Endothelial cell of umbilical vein (primary cell): ENCODE measurements at regions not wholly inside any gene's neighbourhood (a gene's known extent, or its start where the extent isn't known, plus 50 kb on each side); places are given as distances from the start of the nearest gene placed in this dataset.

Source experiments
- BruUV-seq: library from RNA; stranded (reverse); fragments of 400-500 nt; replicated peaks from 2 replicates; lab custom pipeline; 2021; lab: Mats Ljungman, UMichigan
- CTCF ChIA-PET: fragments of 300-600, 350-600 bp; sonication (Branson Sonifier 250); formaldehyde crosslinking; loops from one replicate; lab custom pipeline; 2021; ENCODE audit warnings: antibody characterized with exemption, inconsistent platforms; lab: Charles Lee
- POLR2A ChIA-PET: fragments of 300-600, 350-600 bp; sonication (Branson Sonifier 250); formaldehyde crosslinking; loops from one replicate; lab custom pipeline; 2021; ENCODE audit warnings: antibody characterized with exemption, inconsistent platforms; lab: Charles Lee
- DNase-seq: peaks from one replicate; pipeline ENCODE4 v3.0.0-alpha.2; 2011; ENCODE audit warnings: low read depth, low spot score
- FAIRE-seq: peaks from 2 replicates; lab custom pipeline; 2011; peaks lifted over from hg19 to GRCh38; lab: Jason Lieb, UNC
- H2AFZ ChIP-seq: 2 replicates; pipeline ENCODE4 v1.6.0; 2012; ENCODE audit warnings: low read depth, low read length, control low read depth, inconsistent platforms
- H3K27ac ChIP-seq: 2 replicates; pipeline ENCODE4 v1.5.1; 2011; ENCODE audit warnings: low read depth, mild to moderate bottlenecking, control low read depth, low read length, moderate library complexity; ENCODE audit not compliant: insufficient read depth
- H3K27me3 ChIP-seq, 2 experiments: 2 replicates each; pipeline versions ENCODE4 v1.6.0 to v1.6.1; 2011; ENCODE audit warnings: low read length in 2 of 2, mixed read lengths in 1 of 2; ENCODE audit not compliant: control insufficient read depth in 2 of 2, insufficient read depth in 2 of 2
- H3K36me3 ChIP-seq, 2 experiments: 2 replicates in 1 of 2; 3 replicates in 1 of 2; pipeline ENCODE4 v1.5.1; 2011; ENCODE audit warnings: low read length in 2 of 2, mild to moderate bottlenecking in 1 of 2, moderate library complexity in 1 of 2; ENCODE audit not compliant: control insufficient read depth in 2 of 2, insufficient read depth in 2 of 2; ENCODE audit errors: extremely low read depth in 1 of 2
- H3K4me1 ChIP-seq: 3 replicates; pipeline ENCODE4 v1.5.1; 2011; ENCODE audit warnings: mild to moderate bottlenecking, low read length; ENCODE audit not compliant: control insufficient read depth, insufficient read depth; ENCODE audit errors: extremely low read depth
- H3K4me2 ChIP-seq: 2 replicates; pipeline ENCODE4 v1.6.1; 2011; ENCODE audit warnings: low read length, control low read depth, mixed read lengths; ENCODE audit not compliant: insufficient read depth
- H3K4me3 ChIP-seq, 3 experiments: fragments of 200-600 bp in 1 of 3; sonication (generic), shearing (Covaris generic) in 1 of 3; replicated peaks in 1 of 3; 2 replicates each; pipeline ENCODE4 v1.5.1; 2011 to 2016; ENCODE audit warnings: control low read depth in 3 of 3, low read length in 3 of 3, mild to moderate bottlenecking in 2 of 3, inconsistent platforms in 1 of 3, low read depth in 1 of 3, moderate library complexity in 1 of 3; ENCODE audit not compliant: insufficient read depth in 1 of 3
- H3K79me2 ChIP-seq: 2 replicates; pipeline ENCODE4 v1.6.0; 2012; ENCODE audit warnings: low read length, inconsistent platforms; ENCODE audit not compliant: control insufficient read depth, insufficient read depth
- H3K9ac ChIP-seq: replicated peaks from 2 replicates; pipeline ENCODE3; 2011; ENCODE audit warnings: low read length, control low read depth; ENCODE audit not compliant: insufficient read depth; ENCODE audit errors: extremely low read depth
- H3K9me1 ChIP-seq: replicated peaks from 3 replicates; pipeline ENCODE4 v1.6.0; 2011; ENCODE audit warnings: mild to moderate bottlenecking, low read length; ENCODE audit not compliant: control insufficient read depth, insufficient read depth; ENCODE audit errors: extremely low read depth
- H3K9me3 ChIP-seq: replicated peaks from 2 replicates; pipeline ENCODE4 v1.5.1; 2012; ENCODE audit warnings: low read length, inconsistent platforms; ENCODE audit not compliant: control insufficient read depth, insufficient read depth
- H4K20me1 ChIP-seq: replicated peaks from 2 replicates; pipeline ENCODE3; 2011; ENCODE audit warnings: mild to moderate bottlenecking, low read length; ENCODE audit not compliant: control insufficient read depth, insufficient read depth; ENCODE audit errors: extremely low read depth
- CTCF ChIP-seq, 2 donors: IDR thresholded peaks; 1 replicate in 1 of 2; 2 replicates in 1 of 2; pipeline ENCODE4 v1.5.1; 2011; ENCODE audit warnings: low read length in 2 of 2, mild to moderate bottlenecking in 2 of 2, moderate library complexity in 2 of 2, control low read depth in 1 of 2, inconsistent platforms in 1 of 2, low read depth in 1 of 2; ENCODE audit not compliant: insufficient read depth in 1 of 2; ENCODE audit errors: extremely low read depth in 1 of 2
- EZH2 ChIP-seq: IDR thresholded peaks from 2 replicates; pipeline ENCODE4 v1.6.1; 2012; ENCODE audit warnings: borderline replicate concordance, low read depth, mild to moderate bottlenecking, moderate library complexity, low read length, inconsistent platforms; ENCODE audit not compliant: severe bottlenecking
- FOS ChIP-seq: IDR thresholded peaks from 2 replicates; pipeline ENCODE4 v1.6.1; 2011; ENCODE audit warnings: mild to moderate bottlenecking, low read length, moderate library complexity, borderline replicate concordance; ENCODE audit not compliant: insufficient read depth
- GATA2 ChIP-seq: IDR thresholded peaks from 2 replicates; pipeline ENCODE4 v1.7.0; 2011; ENCODE audit warnings: low read depth, mild to moderate bottlenecking, moderate library complexity, mixed read lengths, low read length; ENCODE audit not compliant: insufficient read length, insufficient read depth
- JUN ChIP-seq: IDR thresholded peaks from 2 replicates; pipeline ENCODE4 v1.6.1; 2011; ENCODE audit warnings: borderline replicate concordance, low read depth; ENCODE audit not compliant: insufficient read length, insufficient read depth
- MAX ChIP-seq: IDR thresholded peaks from 2 replicates; pipeline ENCODE4 v1.6.1; 2011; ENCODE audit not compliant: insufficient read depth, insufficient read length
- MYC ChIP-seq: IDR thresholded peaks from one replicate; pipeline ENCODE4 v1.6.1; 2011; ENCODE audit warnings: mild to moderate bottlenecking, low read depth, low read length
- POLR2A ChIP-seq: IDR thresholded peaks from 2 replicates; pipeline ENCODE4 v1.6.1; 2012; ENCODE audit warnings: low read depth, mild to moderate bottlenecking, control low read depth, low read length
- POLR2AphosphoS5 ChIP-seq: IDR thresholded peaks from 2 replicates; pipeline ENCODE4 v1.6.1; 2012; ENCODE audit warnings: low read depth, mild to moderate bottlenecking, control low read depth, low read length, moderate library complexity; ENCODE audit not compliant: insufficient read depth
- dilution Hi-C: fragments of 300-500 bp; cut with MboI; formaldehyde crosslinking; loops from one replicate; pipeline ENCODE4 v1.15.0; 2019; ENCODE audit warnings: low sequenced_read_pairs; ENCODE audit not compliant: extremely low pct_ligation_motif_present
- intact Hi-C: fragments of 100-400 bp; cut with micrococcal nuclease; formaldehyde crosslinking; loops from one replicate; pipeline ENCODE4 v1.10.0; 2022

GRCh38 chr12:22932431-22932830 is 307.5 kb downstream of the ETNK1 start:
- FAIRE-seq (no peak), DNase-seq (no peak)
- ChIA-PET POLR2A (no interaction called here), CTCF (interaction anchor here (1.0 kb wide), 1 partner anchor 76 kb away, joined by 3 read pairs; no protein-coding TSS in a partner anchor)
- H3K36me3 ChIP-seq, result no peaks in the 10 kb centered on the region
- no peaks in the 10 kb centered on the region for H4K20me1 ChIP-seq
- H3K9me3 ChIP-seq, result no peaks in the 10 kb centered on the region
- H3K4me1 ChIP-seq, result no peaks in the 10 kb centered on the region
- no peak overlapping the region for H2AFZ ChIP-seq
- no peaks in the 10 kb centered on the region for H3K79me2 ChIP-seq
- intact Hi-C loops, result no loop called here
- no peaks in the 10 kb centered on the region for H3K9me1 ChIP-seq
- no peaks in the 10 kb centered on the region for H3K27me3 ChIP-seq
- no peak overlapping the region for H3K9ac ChIP-seq
- H3K27ac ChIP-seq, result no peak overlapping the region
- H3K4me2 ChIP-seq, result no peak overlapping the region
- dilution Hi-C loops, result no loop called here
- BruUV-seq, result no TSS peak
- no peak overlapping the region for H3K4me3 ChIP-seq
- TF ChIP-seq GATA2 (no peak), MYC (no peak), MAX (no peak), POLR2A (no peak), EZH2 (no peak), FOS (no peak), JUN (no peak), POLR2AphosphoS5 (no peak), CTCF (IDR thresholded peaks at IDR 0.05; ENCODE audit: extremely low read depth in 1 of 2, insufficient read depth in 1 of 2, low read depth in 1 of 2, low read length in 2 of 2) (no peak)
